ENCODE measurements at regions not wholly inside any gene's neighbourhood (a gene's known extent, or its start where the extent isn't known, plus 50 kb on each side); places are given as distances from the start of the nearest gene placed in this dataset.
"Not testable (repeated sequence)": the region's sequence is repeated elsewhere in the genome, so short reads cannot be mapped to it uniquely, and the experiment has no call there.

- no peak for DNase-seq
- peaks cover 0 to 5% (median 0%) of the 10 kb centered on the region in 8 donors for H3K9me3 ChIP-seq
- H3K4me3 ChIP-seq = no peak overlapping the region
- WGBS, 5 donors = 81 to 91% (median 85%) methylated on average over 5 of the region's 5 CpGs
- intact Hi-C loops (cut with DNase I; ENCODE audit: low total_unique reads) = no loop called here
- TF ChIP-seq POLR2AphosphoS5 (IDR thresholded peaks at IDR 0.05) = no peak
- TF ChIP-seq CTCF (IDR thresholded peaks at IDR 0.05 in 8 of 11, conservative IDR thresholded peaks at IDR 0.05 in 3 of 11) = no peak
- no peak for TF ChIP-seq POLR2A (IDR thresholded peaks at IDR 0.05)
- no peaks in the 10 kb centered on the region for H3K27me3 ChIP-seq (replicated peaks in 1 of 7)
- no peaks in the 10 kb centered on the region for H3K4me1 ChIP-seq
- H3K36me3 ChIP-seq = no peaks in the 10 kb centered on the region
- no peak overlapping the region for H3K27ac ChIP-seq
Measured at GRCh38 chr4:169934794-169935429, 91.3 kb downstream of the MFAP3L start.

GRCh38 chr4:169933531-169933930, 92.7 kb downstream of the MFAP3L start:
- WGBS, 5 donors = 57 to 82% (median 80%) methylated on average over 3 of the region's 3 CpGs
- intact Hi-C loops (cut with DNase I; ENCODE audit: low total_unique reads) = no loop called here
- DNase-seq = no peak
- Histone ChIP-seq H3K4me3 (no peak overlapping the region), H3K27me3 (replicated peaks in 1 of 7) (no peaks in the 10 kb centered on the region), H3K9me3 (peaks cover 0 to 5% (median 0%) of the 10 kb centered on the region in 8 donors), H3K4me1 (no peaks in the 10 kb centered on the region), H3K36me3 (no peaks in the 10 kb centered on the region), H3K27ac (no peak overlapping the region)
- no peak for TF ChIP-seq POLR2A (IDR thresholded peaks at IDR 0.05)

GRCh38 chr4:169931964-169932363, 94.2 kb downstream of the MFAP3L start:
- peaks cover 0 to 5% (median 0%) of the 10 kb centered on the region in 8 donors for H3K9me3 ChIP-seq
- DNase-seq = no peak
- H3K36me3 ChIP-seq = no peaks in the 10 kb centered on the region
- H3K4me1 ChIP-seq = no peaks in the 10 kb centered on the region
- TF ChIP-seq POLR2A (IDR thresholded peaks at IDR 0.05) (no peak), CTCF (IDR thresholded peaks at IDR 0.05 in 8 of 11, conservative IDR thresholded peaks at IDR 0.05 in 3 of 11) (no peak)
- 65 to 77% (median 75%) methylated on average over 3 of the region's 3 CpGs for WGBS, 5 donors
- peaks cover 0 to 5% (median 0%) of the 10 kb centered on the region in 7 donors for H3K27me3 ChIP-seq (replicated peaks in 1 of 7)
- no peak overlapping the region for H3K27ac ChIP-seq
- intact Hi-C loops (cut with DNase I; ENCODE audit: low total_unique reads) = no loop called here
- H3K4me3 ChIP-seq = no peak overlapping the region

GRCh38 chr4:169930755-169931154, 95.4 kb downstream of the MFAP3L start:
- H3K36me3 ChIP-seq; H3K4me3 ChIP-seq; DNase-seq; H3K27me3 ChIP-seq (replicated peaks in 1 of 7); H3K4me1 ChIP-seq; H3K9me3 ChIP-seq; H3K27ac ChIP-seq; intact Hi-C loops (cut with DNase I; ENCODE audit: low total_unique reads): not testable (repeated sequence)
- WGBS, 5 donors = 68 to 91% (median 82%) methylated on average over 1 of the region's 1 CpG

GRCh38 chr4:169927280-169927679, 98.9 kb downstream of the MFAP3L start:
- 53 to 91% (median 79%) methylated on average over 4 of the region's 4 CpGs for WGBS, 5 donors

More at GRCh38 chr4:169927280-169927679, 98.9 kb downstream of the MFAP3L start:
- H3K27me3 ChIP-seq (replicated peaks in 1 of 7) = peaks cover 0 to 5% (median 0%) of the 10 kb centered on the region in 7 donors
- no peak overlapping the region for H3K4me3 ChIP-seq
- H3K27ac ChIP-seq = no peak overlapping the region
- no peak for TF ChIP-seq POLR2A (IDR thresholded peaks at IDR 0.05)
- no peak for TF ChIP-seq CTCF (IDR thresholded peaks at IDR 0.05 in 8 of 11, conservative IDR thresholded peaks at IDR 0.05 in 3 of 11)
- no peak for TF ChIP-seq POLR2AphosphoS5 (IDR thresholded peaks at IDR 0.05)
- no peak for DNase-seq
- no peaks in the 10 kb centered on the region for H3K4me1 ChIP-seq
- H3K9me3 ChIP-seq = peaks cover 0 to 5% (median 0%) of the 10 kb centered on the region in 8 donors
- intact Hi-C loops (cut with DNase I; ENCODE audit: low total_unique reads) = no loop called here
- H3K36me3 ChIP-seq = no peaks in the 10 kb centered on the region

Data from spleen (tissue), 11 donors.